HCT116 (cell line): ENCODE measurements at regions not wholly inside any gene's neighbourhood (a gene's known extent, or its start where the extent isn't known, plus 50 kb on each side); places are given as distances from the start of the nearest gene placed in this dataset.

Experiments used
- ATAC-seq: fragments of 200-7000 bp; cut with Tn5 transposase; 2 replicates; pipeline ENCODE4 v1.9.1; 2020; ENCODE audit warnings: mild to moderate bottlenecking, moderate library complexity
- BruUV-seq: library from RNA; stranded (reverse); fragments of 400-500 nt; replicated peaks from 2 replicates; lab custom pipeline; 2021; lab: Mats Ljungman, UMichigan
- CTCF ChIA-PET: fragments of 300-600 bp; sonication (Branson Sonifier 250); formaldehyde crosslinking; loops from one replicate; lab custom pipeline; 2021; ENCODE audit warnings: antibody characterized with exemption; lab: Charles Lee
- POLR2A ChIA-PET: fragments of 300-600, 350-600 bp; sonication (Branson Sonifier 250); formaldehyde crosslinking; loops from one replicate; lab custom pipeline; 2021; ENCODE audit warnings: antibody characterized with exemption; lab: Charles Lee
- RAD21 ChIA-PET, 2 experiments: fragments of 300-600 bp; sonication (Branson Sonifier 250); formaldehyde crosslinking; loops; one replicate each; lab custom pipeline; 2023; ENCODE audit warnings: low total read pairs in 2 of 2; ENCODE audit not compliant: uncharacterized antibody in 2 of 2, unreplicated experiment in 2 of 2, low non-redundant PET in 1 of 2; lab: Charles Lee
- DNase-seq: peaks from one replicate; pipeline ENCODE4 v3.0.0-alpha.2; 2010; ENCODE audit warnings: low read depth, low spot score
- H2AFZ ChIP-seq: fragments of 200-600 bp; shearing (Covaris generic), sonication (generic); 2 replicates; pipeline ENCODE4 v1.6.1; 2017; ENCODE audit warnings: low read depth, mixed run types, mixed read lengths, antibody characterized with exemption, low read length; ENCODE audit not compliant: poor library complexity, severe bottlenecking
- H3K27ac ChIP-seq: 2 replicates; pipeline ENCODE4 v1.5.1; 2012; ENCODE audit warnings: low read depth, low read length
- H3K27me3 ChIP-seq: fragments of 200-600 bp; sonication (generic); 2 replicates; pipeline ENCODE4 v1.6.1; 2016; ENCODE audit warnings: mixed run types, low read length, mixed read lengths; ENCODE audit not compliant: insufficient read depth
- H3K36me3 ChIP-seq, 2 experiments: fragments of 200-500 bp in 1 of 2; fragments of 200-600 bp in 1 of 2; sonication (Bioruptor generic) in 1 of 2; sonication (generic) in 1 of 2; 2 replicates each; pipeline versions ENCODE4 v1.5.1 to v1.6.1; 2014 to 2016; ENCODE audit warnings: low read length in 2 of 2, inconsistent platforms in 1 of 2, mixed read lengths in 1 of 2, mixed run types in 1 of 2; ENCODE audit not compliant: insufficient read depth in 2 of 2, control insufficient read depth in 1 of 2
- H3K4me1 ChIP-seq, 2 experiments: fragments of 200-600 bp in 1 of 2; sonication (generic) in 1 of 2; 2 replicates each; pipeline versions ENCODE4 v1.5.1 to v1.6.1; 2012 to 2017; ENCODE audit warnings: low read length in 2 of 2, inconsistent platforms in 1 of 2, mild to moderate bottlenecking in 1 of 2, mixed read lengths in 1 of 2, mixed run types in 1 of 2, moderate library complexity in 1 of 2; ENCODE audit not compliant: insufficient read depth in 2 of 2, control insufficient read depth in 1 of 2
- H3K4me2 ChIP-seq: fragments of 200-600 bp; sonication (generic); 2 replicates; pipeline ENCODE4 v1.6.1; 2017; ENCODE audit warnings: mixed run types, low read length, mixed read lengths
- H3K4me3 ChIP-seq, 2 experiments: fragments of 200-600 bp in 1 of 2; sonication (generic) in 1 of 2; replicated peaks in 1 of 2; 2 replicates each; pipeline ENCODE4 v1.5.1; 2011 to 2016; ENCODE audit warnings: low read length in 2 of 2, control low read depth in 1 of 2, low read depth in 1 of 2, mild to moderate bottlenecking in 1 of 2, mixed read lengths in 1 of 2, mixed run types in 1 of 2
- H3K79me2 ChIP-seq: fragments of 200-600 bp; sonication (generic); 2 replicates; pipeline ENCODE4 v1.6.1; 2017; ENCODE audit warnings: mild to moderate bottlenecking, mixed run types, low read length, moderate library complexity, mixed read lengths; ENCODE audit not compliant: insufficient read depth
- H3K9ac ChIP-seq: fragments of 200-600 bp; sonication (generic); 2 replicates; pipeline ENCODE4 v1.6.1; 2016; ENCODE audit warnings: low read length, mixed read lengths
- H3K9me2 ChIP-seq: fragments of 200-600 bp; sonication (generic), shearing (Covaris generic); 2 replicates; pipeline ENCODE4 v1.6.1; 2017; ENCODE audit warnings: mixed run types, mild to moderate bottlenecking, moderate library complexity; ENCODE audit not compliant: insufficient read depth
- H3K9me3 ChIP-seq, 2 experiments: fragments of 200-500 bp in 1 of 2; fragments of 200-600 bp in 1 of 2; sonication (Bioruptor generic) in 1 of 2; sonication (generic) in 1 of 2; 2 replicates each; pipeline ENCODE4 v1.6.1; 2014 to 2017; ENCODE audit warnings: low read length in 2 of 2, mixed read lengths in 2 of 2, inconsistent platforms in 1 of 2, low read depth in 1 of 2, mild to moderate bottlenecking in 1 of 2, mixed run types in 1 of 2, moderate library complexity in 1 of 2; ENCODE audit not compliant: control insufficient read depth in 1 of 2, insufficient read depth in 1 of 2
- H4K20me1 ChIP-seq: fragments of 200-600 bp; sonication (generic), shearing (Covaris generic); 2 replicates; pipeline ENCODE4 v1.6.1; 2017; ENCODE audit warnings: mixed run types, mild to moderate bottlenecking, moderate library complexity; ENCODE audit not compliant: insufficient read depth
- CEBPB ChIP-seq: IDR thresholded peaks from 2 replicates; pipeline ENCODE4 v1.6.1; 2012; ENCODE audit warnings: low read depth
- CTCF ChIP-seq, 3 experiments: fragments of 200-600 bp in 1 of 3; sonication (generic) in 1 of 3; IDR thresholded peaks in 2 of 3; conservative IDR thresholded peaks in 1 of 3; 2 replicates each; pipeline ENCODE4 v1.5.1; 2012 to 2017; ENCODE audit warnings: low read depth in 2 of 3, low read length in 2 of 3, antibody characterized with exemption in 1 of 3, borderline replicate concordance in 1 of 3, control low read depth in 1 of 3, mild to moderate bottlenecking in 1 of 3, mixed read lengths in 1 of 3, mixed run types in 1 of 3, moderate library complexity in 1 of 3; ENCODE audit not compliant: insufficient read depth in 1 of 3
- EZH2 ChIP-seq: fragments of 200-600 bp; sonication (generic); IDR thresholded peaks from 2 replicates; pipeline ENCODE4 v1.6.1; 2017; ENCODE audit warnings: antibody characterized with exemption, mixed run types
- EZH2phosphoT487 ChIP-seq: fragments of 200-600 bp; IDR thresholded peaks from 2 replicates; pipeline ENCODE4 v1.6.1; 2018; ENCODE audit warnings: antibody characterized with exemption, borderline replicate concordance
- FOSL1 ChIP-seq: IDR thresholded peaks from 2 replicates; pipeline ENCODE4 v1.6.1; 2012; ENCODE audit warnings: low read depth
- JUND ChIP-seq: IDR thresholded peaks from 2 replicates; pipeline ENCODE4 v1.6.1; 2012
- MAX ChIP-seq: IDR thresholded peaks from 2 replicates; pipeline ENCODE4 v1.6.1; 2012
- POLR2A ChIP-seq: IDR thresholded peaks from 2 replicates; pipeline ENCODE4 v1.7.0; 2011; ENCODE audit warnings: borderline replicate concordance; ENCODE audit not compliant: insufficient read depth, insufficient read length; ENCODE audit errors: extremely low read depth
- RAD21 ChIP-seq: IDR thresholded peaks from 2 replicates; pipeline ENCODE4 v1.6.1; 2012; ENCODE audit warnings: low read depth, mild to moderate bottlenecking
- SIN3A ChIP-seq: IDR thresholded peaks from 2 replicates; pipeline ENCODE4 v1.6.1; 2012; ENCODE audit warnings: low read depth
- SRF ChIP-seq: IDR thresholded peaks from 2 replicates; pipeline ENCODE4 v1.6.1; 2012; ENCODE audit warnings: low read depth
- TCF7L2 ChIP-seq: IDR thresholded peaks from 2 replicates; pipeline ENCODE4 v1.7.0; 2011; ENCODE audit warnings: borderline replicate concordance, inconsistent platforms; ENCODE audit not compliant: insufficient read depth, insufficient read length; ENCODE audit errors: extremely low read depth
- ZNF274 ChIP-seq: fragments of 200-500 bp; sonication (Bioruptor generic); IDR thresholded peaks from 2 replicates; pipeline ENCODE4 v1.6.1; 2014; ENCODE audit warnings: mild to moderate bottlenecking, low read depth, low read length, inconsistent platforms
- intact Hi-C: fragments of 100-400 bp; cut with micrococcal nuclease; formaldehyde crosslinking; loops from 2 replicates; pipeline ENCODE4 v1.10.0; 2022

DNA sequence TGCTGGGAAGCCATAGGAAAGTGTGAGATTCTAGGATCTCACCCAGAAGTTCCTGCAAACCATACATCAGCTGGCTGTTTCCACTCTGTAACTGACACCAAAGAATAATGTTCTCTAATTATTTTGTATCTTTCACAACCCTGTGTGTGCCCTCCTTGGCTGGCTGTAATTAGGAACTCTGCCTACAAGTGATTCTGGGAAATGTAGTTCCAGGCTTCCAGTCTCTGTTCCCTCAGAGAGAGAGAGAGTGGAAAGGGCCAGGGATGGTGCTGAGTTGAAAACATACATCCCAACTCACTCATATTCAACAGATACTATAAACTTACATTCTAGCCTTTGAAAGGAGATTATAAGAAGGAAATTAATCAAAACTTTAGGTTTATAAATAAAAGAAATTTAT is 57.5 kb upstream of the C1QTNF7 start:
- H3K27ac ChIP-seq, result no peak overlapping the region
- H3K27me3 ChIP-seq, result 0 out of 2 replicates have a peak, but pooled peaks cover 3% of the 10 kb centered on the region
- no peak overlapping the region for H3K4me2 ChIP-seq
- no peaks in the 10 kb centered on the region for H3K9me3 ChIP-seq
- H4K20me1 ChIP-seq, result no peaks in the 10 kb centered on the region
- ATAC-seq (no peak), DNase-seq (no peak)
- RAD21 ChIA-PET, result no interaction called here
- CTCF ChIA-PET, result no interaction called here
- no peaks in the 10 kb centered on the region for H3K79me2 ChIP-seq
- no peak overlapping the region for H3K9ac ChIP-seq
- H3K36me3 ChIP-seq, result no peaks in the 10 kb centered on the region
- no TSS peak for BruUV-seq
- H3K4me1 ChIP-seq, result no peaks in the 10 kb centered on the region
- H3K9me2 ChIP-seq, result no peaks in the 10 kb centered on the region
- intact Hi-C loops, result no loop called here
- H2AFZ ChIP-seq, result no peak overlapping the region
- TF ChIP-seq CEBPB, result no peak
- no peak for TF ChIP-seq RAD21
- TF ChIP-seq SRF, result no peak
- no peak for TF ChIP-seq SIN3A
- TF ChIP-seq CTCF (IDR thresholded peaks at IDR 0.05 in 2 of 3, conservative IDR thresholded peaks at IDR 0.05 in 1 of 3; ENCODE audit: borderline replicate concordance in 1 of 3, insufficient read depth in 1 of 3, low read depth in 2 of 3, low read length in 2 of 3), result no peak
- TF ChIP-seq EZH2phosphoT487, result no peak
- no peak for TF ChIP-seq MAX
- no peak for TF ChIP-seq EZH2
- TF ChIP-seq ZNF274, result no peak
- TF ChIP-seq TCF7L2, result no peak
- no peak for TF ChIP-seq JUND
- no peak for TF ChIP-seq FOSL1
- no peak for TF ChIP-seq POLR2A
- POLR2A ChIA-PET, result no interaction called here
- H3K4me3 ChIP-seq, result no peak overlapping the region
